WERI-Rb-1 (cell line): ENCODE measurements at regions not wholly inside any gene's neighbourhood (a gene's known extent, or its start where the extent isn't known, plus 50 kb on each side); places are given as distances from the start of the nearest gene placed in this dataset.
"Not testable (repeated sequence)": the region's sequence is repeated elsewhere in the genome, so short reads cannot be mapped to it uniquely, and the experiment has no call there.

ENCODE experiments used
- DNase-seq: peaks from one replicate; pipeline ENCODE4 v3.0.0-alpha.2; 2020
- H3K27ac ChIP-seq: fragments of 250-450 bp; sonication (Bioruptor Pico); 2 replicates; pipeline ENCODE4 v1.5.1; 2020; ENCODE audit warnings: mild to moderate bottlenecking, moderate library complexity
- H3K27me3 ChIP-seq: fragments of 250-450 bp; sonication (Bioruptor Pico); 2 replicates; pipeline ENCODE4 v1.5.1; 2021; ENCODE audit warnings: mild to moderate bottlenecking, low read depth, moderate library complexity; ENCODE audit not compliant: insufficient read depth, severe bottlenecking
- H3K36me3 ChIP-seq: fragments of 250-450 bp; sonication (Bioruptor Pico); 2 replicates; pipeline ENCODE4 v1.5.1; 2020; ENCODE audit warnings: mild to moderate bottlenecking, moderate library complexity
- H3K4me3 ChIP-seq: 2 replicates; pipeline ENCODE4 v1.5.1; 2011; ENCODE audit warnings: low read depth, mild to moderate bottlenecking, control low read depth, low read length
- H3K9me3 ChIP-seq: fragments of 250-450 bp; sonication (Bioruptor Pico); 2 replicates; pipeline ENCODE4 v1.5.1; 2021; ENCODE audit warnings: mild to moderate bottlenecking, moderate library complexity; ENCODE audit not compliant: severe bottlenecking
- CTCF ChIP-seq: IDR thresholded peaks from 2 replicates; pipeline ENCODE4 v1.5.1; 2011; ENCODE audit warnings: low read depth, mild to moderate bottlenecking, control low read depth, inconsistent platforms, low read length

GRCh38 chr5:162593881-162594280, 526.3 kb downstream of the GABRG2 start:
- no peaks in the 10 kb centered on the region for H3K9me3 ChIP-seq
- H3K27ac ChIP-seq, result no peak overlapping the region
- peak; percentile 45 for TF ChIP-seq CTCF
- no peak overlapping the region for H3K4me3 ChIP-seq
- no peaks in the 10 kb centered on the region for H3K36me3 ChIP-seq
- peaks cover 15% of the 10 kb centered on the region for H3K27me3 ChIP-seq
- DNase-seq, result peak; percentile 11

- Histone ChIP-seq H3K36me3 (no peaks in the 10 kb centered on the region), H3K27ac (no peak overlapping the region), H3K4me3 (no peak overlapping the region), H3K27me3 (peaks cover 16% of the 10 kb centered on the region), H3K9me3 (peaks cover 3% of the 10 kb centered on the region)
- no peak for TF ChIP-seq CTCF
- DNase-seq, result no peak
These were observed 536.0 kb downstream of the GABRG2 start for GRCh38 chr5:162603443-162604070.

GRCh38 chr5:162607879-162608278, 540.3 kb downstream of the GABRG2 start:
- Histone ChIP-seq H3K27ac (no peak overlapping the region), H3K36me3 (no peaks in the 10 kb centered on the region), H3K4me3 (no peak overlapping the region), H3K9me3 (no peaks in the 10 kb centered on the region), H3K27me3 (peaks cover 35% of the 10 kb centered on the region)
- DNase-seq, result no peak
- TF ChIP-seq CTCF, result no peak

- not testable (repeated sequence) for H3K4me3 ChIP-seq, H3K9me3 ChIP-seq, H3K27ac ChIP-seq, DNase-seq, H3K36me3 ChIP-seq, H3K27me3 ChIP-seq
These were observed 554.2 kb downstream of the GABRG2 start for GRCh38 chr5:162621726-162622263.

- no peak for TF ChIP-seq CTCF
- H3K27me3 ChIP-seq, result no peaks in the 10 kb centered on the region
- no peaks in the 10 kb centered on the region for H3K36me3 ChIP-seq
- H3K9me3 ChIP-seq, result peaks cover 4% of the 10 kb centered on the region
- H3K27ac ChIP-seq, result no peak overlapping the region
- DNase-seq, result no peak
- no peak overlapping the region for H3K4me3 ChIP-seq
These were observed 556.5 kb downstream of the GABRG2 start for GRCh38 chr5:162624110-162624509.

GRCh38 chr5:162637481-162637880, 569.9 kb downstream of the GABRG2 start:
- Histone ChIP-seq H3K36me3 (no peaks in the 10 kb centered on the region), H3K27ac (no peak overlapping the region), H3K9me3 (peaks cover 3% of the 10 kb centered on the region), H3K4me3 (no peak overlapping the region), H3K27me3 (peaks cover 14% of the 10 kb centered on the region)
- DNase-seq, result no peak
- TF ChIP-seq CTCF, result no peak
